A673 (cell line): ENCODE measurements at regions not wholly inside any gene's neighbourhood (a gene's known extent, or its start where the extent isn't known, plus 50 kb on each side); places are given as distances from the start of the nearest gene placed in this dataset.

Experiments used
- BruUV-seq: library from RNA; stranded (reverse); fragments of 400-500 nt; replicated peaks from 2 replicates; lab custom pipeline; 2021; lab: Mats Ljungman, UMichigan
- CTCF ChIA-PET: fragments of 300-600 bp; sonication (Branson Sonifier 250); formaldehyde crosslinking; loops from one replicate; lab custom pipeline; 2022; ENCODE audit warnings: antibody characterized with exemption; lab: Charles Lee
- POLR2A ChIA-PET: fragments of 300-600 bp; sonication (Branson Sonifier 250); formaldehyde crosslinking; loops from one replicate; lab custom pipeline; 2022; ENCODE audit warnings: antibody characterized with exemption; ENCODE audit not compliant: low non-redundant PET; lab: Charles Lee
- DNase-seq: peaks from one replicate; pipeline ENCODE4 v3.0.0-alpha.2; 2015; ENCODE audit warnings: low spot score
- H3K27ac ChIP-seq: fragments of 200-600 bp; sonication (generic); 2 replicates; pipeline ENCODE4 v1.5.1; 2016; ENCODE audit warnings: mixed run types, low read depth, mild to moderate bottlenecking, mixed read lengths, antibody characterized with exemption, low read length; ENCODE audit not compliant: poor library complexity, severe bottlenecking
- H3K27me3 ChIP-seq: fragments of 200-600 bp; sonication (generic); replicated peaks from 2 replicates; pipeline ENCODE4 v1.6.1; 2017; ENCODE audit warnings: mixed run types, low read depth, mild to moderate bottlenecking, mixed read lengths, antibody characterized with exemption, low read length; ENCODE audit not compliant: insufficient read depth, poor library complexity
- H3K36me3 ChIP-seq: fragments of 200-600 bp; sonication (generic); 2 replicates; pipeline ENCODE4 v1.6.1; 2016; ENCODE audit warnings: mixed run types, mild to moderate bottlenecking, mixed read lengths, antibody characterized with exemption, low read length; ENCODE audit not compliant: insufficient read depth, poor library complexity, severe bottlenecking
- H3K4me1 ChIP-seq: fragments of 200-600 bp; sonication (generic); 2 replicates; pipeline ENCODE4 v1.6.1; 2017; ENCODE audit warnings: mixed run types, mild to moderate bottlenecking, mixed read lengths, antibody characterized with exemption, low read length; ENCODE audit not compliant: insufficient read depth, poor library complexity, severe bottlenecking
- H3K4me3 ChIP-seq: fragments of 200-600 bp; sonication (generic); 2 replicates; pipeline ENCODE4 v1.5.1; 2016; ENCODE audit warnings: low read depth, mixed run types, mild to moderate bottlenecking, mixed read lengths, low read length; ENCODE audit not compliant: poor library complexity, severe bottlenecking
- H3K9me3 ChIP-seq: fragments of 200-600 bp; sonication (generic); 2 replicates; pipeline ENCODE4 v1.6.1; 2016; ENCODE audit warnings: mixed run types, low read depth, mild to moderate bottlenecking, mixed read lengths, antibody characterized with exemption, low read length; ENCODE audit not compliant: poor library complexity, severe bottlenecking
- CTCF ChIP-seq: fragments of 300-800, 200-600 bp; sonication (generic); conservative IDR thresholded peaks from 2 replicates; pipeline ENCODE4 v1.5.1; 2017; ENCODE audit warnings: low read depth, mild to moderate bottlenecking, antibody characterized with exemption, low read length, moderate library complexity, mixed read lengths
- EZH2 ChIP-seq: fragments of 200-600 bp; sonication (generic); IDR thresholded peaks from 2 replicates; pipeline ENCODE4 v1.6.1; 2017; ENCODE audit warnings: borderline replicate concordance, low read depth, mild to moderate bottlenecking, mixed read lengths, antibody characterized with exemption, low read length; ENCODE audit not compliant: poor library complexity, severe bottlenecking
- intact Hi-C: fragments of 100-400 bp; cut with micrococcal nuclease; formaldehyde crosslinking; loops from one replicate; pipeline ENCODE4 v1.10.0; 2022; ENCODE audit not compliant: unreplicated experiment

DNA sequence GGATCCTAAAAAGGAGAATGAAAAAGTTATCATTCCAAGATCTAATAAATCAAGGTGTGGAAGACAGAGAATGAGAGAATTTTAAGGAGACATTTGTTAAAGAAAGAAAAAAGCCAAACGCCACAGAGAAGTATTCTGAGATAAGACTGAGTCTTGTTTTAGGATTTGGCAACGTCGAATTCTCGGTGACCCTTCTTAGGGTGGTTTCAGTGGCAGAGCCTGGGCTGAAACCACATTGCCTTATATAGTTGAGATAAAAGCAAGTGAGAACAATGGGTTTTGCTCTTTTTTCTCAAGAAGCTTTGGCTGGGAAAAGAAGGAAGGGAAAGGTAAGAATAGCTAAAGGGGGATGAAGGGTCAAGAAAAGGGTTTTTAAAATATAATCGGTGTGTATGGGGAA lies 209.4 kb downstream of the VEGFC start:
- intact Hi-C loops = no loop called here

DNA sequence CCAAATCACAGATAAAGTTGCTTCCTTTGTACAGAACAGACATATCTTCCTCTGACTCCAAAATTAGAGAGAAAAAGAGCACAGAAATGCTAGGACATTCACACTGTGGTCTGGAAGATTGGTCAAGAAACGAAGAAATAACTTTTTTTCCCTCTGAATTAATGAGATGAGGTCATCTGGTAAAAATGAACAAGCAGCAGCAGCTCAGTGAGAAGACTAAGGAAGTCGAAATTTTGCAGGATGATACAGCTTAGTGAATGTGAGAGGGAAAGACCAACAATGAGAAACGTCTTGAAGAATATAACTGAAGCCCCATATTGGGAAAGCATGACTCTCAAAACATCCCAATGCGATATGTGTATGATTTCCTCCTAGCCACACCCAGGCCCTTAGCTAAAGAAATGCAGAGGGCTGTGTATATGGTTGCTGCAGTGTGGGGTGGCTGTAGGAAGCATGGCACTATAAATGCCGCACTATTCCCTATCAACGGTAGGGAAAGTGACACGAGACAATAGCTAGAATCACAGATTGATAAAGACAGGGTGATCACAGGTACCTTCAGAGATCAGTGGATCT lies 208.6 kb downstream of the VEGFC start:
- H3K4me1 ChIP-seq = no peaks in the 10 kb centered on the region
- no peaks in the 10 kb centered on the region for H3K9me3 ChIP-seq
- intact Hi-C loops = no loop called here
- TF ChIP-seq CTCF (no peak), EZH2 (no peak)
- H3K36me3 ChIP-seq = no peaks in the 10 kb centered on the region
- POLR2A ChIA-PET = no interaction called here
- CTCF ChIA-PET = no interaction called here
- H3K27ac ChIP-seq = no peak overlapping the region
- H3K4me3 ChIP-seq = no peak overlapping the region
- no TSS peak for BruUV-seq
- H3K27me3 ChIP-seq = no peaks in the 10 kb centered on the region
- DNase-seq = no peak

More for the DNA sequence above, 209.4 kb downstream of the VEGFC start:
- no peaks in the 10 kb centered on the region for H3K4me1 ChIP-seq
- H3K27me3 ChIP-seq = peaks cover 1% of the 10 kb centered on the region
- ChIA-PET CTCF (no interaction called here), POLR2A (no interaction called here)
- no peak overlapping the region for H3K4me3 ChIP-seq
- no peaks in the 10 kb centered on the region for H3K9me3 ChIP-seq
- no peak for DNase-seq
- H3K27ac ChIP-seq = no peak overlapping the region
- no TSS peak for BruUV-seq
- TF ChIP-seq CTCF (no peak), EZH2 (no peak)
- H3K36me3 ChIP-seq = no peaks in the 10 kb centered on the region

GRCh38 chr4:176587920-176588319 lies 204.8 kb downstream of the VEGFC start:
- Histone ChIP-seq H3K4me3 (no peak overlapping the region), H3K9me3 (no peaks in the 10 kb centered on the region), H3K27me3 (peaks cover 5% of the 10 kb centered on the region), H3K27ac (no peak overlapping the region), H3K36me3 (no peaks in the 10 kb centered on the region), H3K4me1 (no peaks in the 10 kb centered on the region)
- DNase-seq = no peak
- ChIA-PET CTCF (no interaction called here), POLR2A (no interaction called here)
- TF ChIP-seq EZH2 (no peak), CTCF (no peak)
- intact Hi-C loops = no loop called here
- no TSS peak for BruUV-seq
